NCI-H2107 treated with DMSO at 0.1 percent for 48 hours (cell line): ENCODE measurements at regions not wholly inside any gene's neighbourhood (a gene's known extent, or its start where the extent isn't known, plus 50 kb on each side); places are given as distances from the start of the nearest gene placed in this dataset.
"Not testable (repeated sequence)": the region's sequence is repeated elsewhere in the genome, so short reads cannot be mapped to it uniquely, and the experiment has no call there.

Experiments
- DNase-seq: peaks from one replicate; lab custom pipeline; 2025; ENCODE audit not compliant: unreplicated experiment; lab: John Stamatoyannopoulos, UW

- DNase-seq, result no peak
These were observed 62.7 kb upstream of the UNC5A start for GRCh38 chr5:176747670-176748072.

- DNase-seq, result no peak
These were observed 62.0 kb upstream of the UNC5A start for GRCh38 chr5:176748073-176748966.

- DNase-seq, result no peak
These were observed 61.1 kb upstream of the UNC5A start for GRCh38 chr5:176748967-176749935.

- no peak for DNase-seq
These were observed 60.2 kb upstream of the UNC5A start for GRCh38 chr5:176750144-176750543.

GRCh38 chr5:176754376-176754973 lies 55.9 kb upstream of the UNC5A start:
- no peak for DNase-seq

- not testable (repeated sequence) for DNase-seq
These were observed 54.8 kb upstream of the UNC5A start for GRCh38 chr5:176755593-176755992.

GRCh38 chr5:176757569-176757968 lies 52.8 kb upstream of the UNC5A start:
- not testable (repeated sequence) for DNase-seq
